DND-41 (cell line): ENCODE measurements at regions not wholly inside any gene's neighbourhood (a gene's known extent, or its start where the extent isn't known, plus 50 kb on each side); places are given as distances from the start of the nearest gene placed in this dataset.

Experiments
- EZH2 ChIP-seq: IDR thresholded peaks from 3 replicates; pipeline ENCODE4 v1.6.1; 2012; ENCODE audit warnings: borderline replicate concordance, low read depth, mild to moderate bottlenecking, moderate library complexity, low read length, inconsistent platforms; ENCODE audit not compliant: severe bottlenecking
- TF ChIP-seq, protein P1 (sequence below): IDR thresholded peaks from 2 replicates; pipeline ENCODE4 v1.5.1; 2012; ENCODE audit warnings: borderline replicate concordance, low read length, moderate library complexity, mild to moderate bottlenecking; ENCODE audit not compliant: poor library complexity, severe bottlenecking; ENCODE audit errors: extremely low read depth

GRCh38 chr5:62902126-62902525, 323.5 kb downstream of the LRRC70 start:
- TF ChIP-seq, protein P1, sequence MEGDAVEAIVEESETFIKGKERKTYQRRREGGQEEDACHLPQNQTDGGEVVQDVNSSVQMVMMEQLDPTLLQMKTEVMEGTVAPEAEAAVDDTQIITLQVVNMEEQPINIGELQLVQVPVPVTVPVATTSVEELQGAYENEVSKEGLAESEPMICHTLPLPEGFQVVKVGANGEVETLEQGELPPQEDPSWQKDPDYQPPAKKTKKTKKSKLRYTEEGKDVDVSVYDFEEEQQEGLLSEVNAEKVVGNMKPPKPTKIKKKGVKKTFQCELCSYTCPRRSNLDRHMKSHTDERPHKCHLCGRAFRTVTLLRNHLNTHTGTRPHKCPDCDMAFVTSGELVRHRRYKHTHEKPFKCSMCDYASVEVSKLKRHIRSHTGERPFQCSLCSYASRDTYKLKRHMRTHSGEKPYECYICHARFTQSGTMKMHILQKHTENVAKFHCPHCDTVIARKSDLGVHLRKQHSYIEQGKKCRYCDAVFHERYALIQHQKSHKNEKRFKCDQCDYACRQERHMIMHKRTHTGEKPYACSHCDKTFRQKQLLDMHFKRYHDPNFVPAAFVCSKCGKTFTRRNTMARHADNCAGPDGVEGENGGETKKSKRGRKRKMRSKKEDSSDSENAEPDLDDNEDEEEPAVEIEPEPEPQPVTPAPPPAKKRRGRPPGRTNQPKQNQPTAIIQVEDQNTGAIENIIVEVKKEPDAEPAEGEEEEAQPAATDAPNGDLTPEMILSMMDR, result no peak
- no peak for TF ChIP-seq EZH2
